GM20000 (cell line): ENCODE measurements at regions not wholly inside any gene's neighbourhood (a gene's known extent, or its start where the extent isn't known, plus 50 kb on each side); places are given as distances from the start of the nearest gene placed in this dataset.

ENCODE experiments used
- DNase-seq: peaks from one replicate; pipeline ENCODE4 v3.0.0; 2012; ENCODE audit warnings: low spot score
- TF ChIP-seq, protein P1 (sequence below): IDR thresholded peaks from 2 replicates; pipeline ENCODE4 v1.5.1; 2012; ENCODE audit warnings: mild to moderate bottlenecking, control low read depth; ENCODE audit errors: extremely low read depth, missing control alignments

DNA sequence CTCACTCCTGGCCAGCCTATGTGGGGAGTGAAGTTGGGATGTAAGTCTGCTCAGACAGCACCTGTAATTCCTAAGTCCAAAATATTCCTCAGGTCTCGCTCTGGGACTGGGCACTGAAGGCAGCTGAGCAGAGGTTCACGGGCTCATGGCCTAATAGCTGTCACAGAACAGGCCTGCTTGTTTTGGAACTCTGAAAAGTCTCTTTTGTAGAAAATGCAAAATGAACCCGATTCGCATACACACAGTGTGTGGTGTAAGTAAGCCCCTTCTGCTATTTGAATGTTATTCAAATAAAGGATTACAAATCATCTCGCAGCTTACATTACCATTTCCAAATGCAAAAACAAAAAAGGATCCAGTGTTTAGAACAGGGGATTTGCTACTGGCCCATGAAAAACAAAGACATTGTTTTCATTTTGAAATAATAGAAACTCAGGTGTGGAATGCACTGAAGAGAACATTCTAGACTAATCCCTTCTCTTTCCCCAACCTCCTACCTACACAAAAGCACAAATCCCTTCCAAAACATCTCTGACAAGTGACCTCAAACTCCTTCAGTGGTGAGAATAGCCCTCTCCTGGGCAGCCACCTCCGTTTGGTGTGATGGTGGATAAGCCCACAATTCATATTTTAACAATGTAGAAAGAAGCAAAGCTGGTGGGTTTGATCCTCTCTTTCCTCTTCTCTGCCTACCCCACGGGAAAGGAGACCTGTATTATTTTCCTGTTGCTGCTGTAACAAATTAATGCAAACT, 118.3 kb upstream of the NCK2 start:
- no peak for DNase-seq
- TF ChIP-seq, protein P1, sequence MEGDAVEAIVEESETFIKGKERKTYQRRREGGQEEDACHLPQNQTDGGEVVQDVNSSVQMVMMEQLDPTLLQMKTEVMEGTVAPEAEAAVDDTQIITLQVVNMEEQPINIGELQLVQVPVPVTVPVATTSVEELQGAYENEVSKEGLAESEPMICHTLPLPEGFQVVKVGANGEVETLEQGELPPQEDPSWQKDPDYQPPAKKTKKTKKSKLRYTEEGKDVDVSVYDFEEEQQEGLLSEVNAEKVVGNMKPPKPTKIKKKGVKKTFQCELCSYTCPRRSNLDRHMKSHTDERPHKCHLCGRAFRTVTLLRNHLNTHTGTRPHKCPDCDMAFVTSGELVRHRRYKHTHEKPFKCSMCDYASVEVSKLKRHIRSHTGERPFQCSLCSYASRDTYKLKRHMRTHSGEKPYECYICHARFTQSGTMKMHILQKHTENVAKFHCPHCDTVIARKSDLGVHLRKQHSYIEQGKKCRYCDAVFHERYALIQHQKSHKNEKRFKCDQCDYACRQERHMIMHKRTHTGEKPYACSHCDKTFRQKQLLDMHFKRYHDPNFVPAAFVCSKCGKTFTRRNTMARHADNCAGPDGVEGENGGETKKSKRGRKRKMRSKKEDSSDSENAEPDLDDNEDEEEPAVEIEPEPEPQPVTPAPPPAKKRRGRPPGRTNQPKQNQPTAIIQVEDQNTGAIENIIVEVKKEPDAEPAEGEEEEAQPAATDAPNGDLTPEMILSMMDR, result no peak

DNA sequence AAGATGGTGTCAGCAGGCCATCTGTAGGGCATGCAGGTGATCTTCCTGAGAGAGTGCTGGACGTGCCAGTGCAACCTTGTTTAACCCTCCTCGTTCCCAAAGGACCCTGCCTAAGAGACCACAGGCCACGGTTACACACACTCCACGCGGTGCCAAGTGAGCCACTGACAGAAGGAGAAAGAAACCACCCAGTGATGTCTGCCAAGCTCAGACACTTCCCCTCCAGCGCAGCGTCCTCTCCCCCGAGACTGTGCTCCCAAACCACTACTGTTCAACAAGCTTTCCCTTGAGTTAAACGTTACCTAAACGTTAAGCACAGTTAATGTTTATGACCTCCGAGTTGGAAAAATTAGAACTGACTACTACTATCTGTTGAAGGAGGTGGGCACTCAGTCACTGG, 119.1 kb upstream of the NCK2 start:
- DNase-seq, result no peak
- TF ChIP-seq, protein P1, result no peak

GRCh38 chr2:105621038-105621437, 123.7 kb upstream of the NCK2 start:
- TF ChIP-seq, protein P1, result no peak
- no peak for DNase-seq

- TF ChIP-seq, protein P1, result no peak
- DNase-seq, result no peak
Observed at GRCh38 chr2:105618351-105618659, 126.4 kb upstream of the NCK2 start.

DNA sequence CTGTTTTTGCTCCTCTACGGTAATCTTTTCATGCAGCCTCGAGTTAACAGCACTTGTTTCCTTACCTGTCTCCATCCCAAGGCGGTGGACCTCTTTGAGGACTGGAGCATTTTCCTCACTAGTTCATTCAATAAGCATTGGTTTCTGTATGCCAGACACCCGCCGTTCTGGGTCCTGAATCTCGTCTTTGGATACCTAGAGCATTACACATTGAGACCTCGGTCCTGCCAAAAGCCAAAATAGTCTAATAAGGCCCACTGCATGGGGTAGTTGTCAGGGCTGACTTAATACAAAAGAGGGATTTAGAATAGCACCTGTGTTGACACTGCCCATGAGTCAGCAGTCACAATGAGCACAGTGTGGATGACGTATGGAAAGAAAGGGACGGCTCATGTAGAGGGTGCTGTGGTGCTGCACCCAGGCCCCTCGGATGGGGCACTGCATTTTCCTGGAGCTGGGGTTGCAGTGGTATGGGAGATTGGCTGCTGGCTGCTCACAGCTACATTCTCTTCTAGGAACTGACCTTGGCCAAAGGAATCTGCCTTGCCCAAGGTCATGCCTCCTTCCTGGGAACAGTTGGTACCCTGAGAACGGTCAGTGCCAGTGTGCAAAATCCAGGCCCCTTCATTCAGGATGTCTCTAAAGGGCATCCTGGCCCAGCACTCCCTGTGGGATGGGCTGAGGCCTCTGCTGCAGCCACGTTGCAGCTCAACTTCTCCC, 126.9 kb upstream of the NCK2 start:
- TF ChIP-seq, protein P1, result no peak
- no peak for DNase-seq

DNA sequence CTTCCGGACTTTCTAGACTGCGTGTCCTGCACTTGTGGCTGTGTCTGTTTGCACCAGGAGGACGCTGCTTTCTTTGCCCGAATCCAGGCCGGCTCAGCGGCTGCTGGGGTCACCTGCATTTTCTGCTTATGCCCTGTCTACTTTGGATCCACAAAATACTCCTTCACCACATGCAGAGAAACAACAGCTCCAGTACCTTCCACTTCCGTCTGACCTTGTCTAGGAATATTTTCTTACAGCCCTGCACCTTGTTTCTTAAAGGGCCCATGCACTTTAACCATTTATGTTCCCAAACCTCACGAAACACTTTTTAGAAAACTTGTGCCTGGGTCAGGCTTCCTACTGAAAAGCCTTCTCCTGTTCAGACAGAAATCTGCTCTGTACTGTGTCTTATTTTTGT, 129.4 kb upstream of the NCK2 start:
- no peak for DNase-seq
- TF ChIP-seq, protein P1, result no peak

- TF ChIP-seq, protein P1, result no peak
- no peak for DNase-seq
Observed at GRCh38 chr2:105611811-105612424, 132.8 kb upstream of the NCK2 start.
